ENCODE measurements at regions not wholly inside any gene's neighbourhood (a gene's known extent, or its start where the extent isn't known, plus 50 kb on each side); places are given as distances from the start of the nearest gene placed in this dataset.

- no peak overlapping the region for H3K27ac ChIP-seq (ENCODE audit: low read length, poor library complexity, severe bottlenecking)
- DNase-seq: no peak
- H2BK120ac ChIP-seq (ENCODE audit: low read depth, low read length): no peak overlapping the region
- H4K8ac ChIP-seq (ENCODE audit: low read length): no peak overlapping the region
- WGBS: 90% methylated on average over 2 of the region's 3 CpGs
- H3K18ac ChIP-seq (ENCODE audit: low read depth in 1 of 2, low read length in 2 of 2): no peak overlapping the region
- no peak overlapping the region for H2BK15ac ChIP-seq (ENCODE audit: low read depth, poor library complexity, severe bottlenecking)
- H3K9me3 ChIP-seq (ENCODE audit: control insufficient read depth, low read length): no peaks in the 10 kb centered on the region
- H3K4me3 ChIP-seq (ENCODE audit: insufficient read depth in 1 of 2, low read depth in 1 of 2, low read length in 2 of 2): no peak overlapping the region
- H3K9ac ChIP-seq (ENCODE audit: low read length): no peak overlapping the region
- H3K4me2 ChIP-seq (ENCODE audit: low read length, poor library complexity, severe bottlenecking): no peak overlapping the region
- H3K23ac ChIP-seq (ENCODE audit: low read length in 2 of 2): no peak overlapping the region
- H2AFZ ChIP-seq (ENCODE audit: low read depth, low read length): no peak overlapping the region
- no peaks in the 10 kb centered on the region for H3K4me1 ChIP-seq (ENCODE audit: control insufficient read depth, insufficient read depth, low read depth, low read length)
- peaks cover 0 to 3% of the 10 kb centered on the region in 2 experiments for H3K36me3 ChIP-seq (ENCODE audit: control insufficient read depth in 1 of 2, insufficient read depth in 2 of 2, low read depth in 1 of 2, low read length in 2 of 2)
- H3K14ac ChIP-seq (ENCODE audit: low read length in 2 of 2): no peak overlapping the region
- no peak overlapping the region for H2BK5ac ChIP-seq (ENCODE audit: low read depth, low read length, poor library complexity, severe bottlenecking)
- H3K4ac ChIP-seq (ENCODE audit: low read depth in 1 of 2, low read length in 2 of 2): no peak overlapping the region
- no peak overlapping the region for H2AK5ac ChIP-seq (ENCODE audit: low read length, severe bottlenecking)
- peaks cover 2% of the 10 kb centered on the region for H3K79me1 ChIP-seq (replicated peaks; ENCODE audit: low read length, poor library complexity, severe bottlenecking)
- H3K27me3 ChIP-seq (ENCODE audit: control insufficient read depth in 1 of 2, insufficient read depth in 1 of 2, low read length in 2 of 2): no peaks in the 10 kb centered on the region
- H2BK12ac ChIP-seq (ENCODE audit: low read length in 2 of 2): no peak overlapping the region
- no peak overlapping the region for H4K91ac ChIP-seq (ENCODE audit: low read length)
Observed at GRCh38 chr13:73681015-73681414, 453.2 kb downstream of the KLF12 start.

DNA sequence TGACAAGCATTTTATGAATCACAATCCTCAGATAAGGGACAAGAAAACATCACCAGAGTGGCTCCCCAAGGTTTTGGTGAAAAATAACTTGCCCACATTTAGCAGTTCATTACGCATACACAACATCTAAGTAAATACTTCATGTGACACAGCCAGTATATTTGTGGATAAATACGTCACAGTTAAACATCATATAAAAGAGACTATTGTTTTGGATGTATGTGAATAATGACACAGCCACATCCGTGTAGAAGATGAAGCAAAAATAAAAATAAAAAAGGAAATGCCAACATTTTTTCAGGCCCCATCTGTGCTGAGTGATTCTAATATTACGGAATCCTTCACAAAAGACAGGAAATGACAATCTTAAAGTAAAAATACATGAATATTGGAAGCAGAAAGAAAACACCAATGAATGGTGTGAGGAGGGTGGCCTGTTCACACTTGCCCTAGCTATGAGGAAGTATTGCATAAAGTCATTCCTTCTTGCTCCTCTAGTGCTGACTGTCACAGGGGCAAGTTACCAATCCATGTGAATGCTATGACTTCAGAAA, 457.1 kb downstream of the KLF12 start:
- no peak overlapping the region for H3K18ac ChIP-seq (ENCODE audit: low read depth in 1 of 2, low read length in 2 of 2)
- H2BK120ac ChIP-seq (ENCODE audit: low read depth, low read length): no peak overlapping the region
- no peak overlapping the region for H2BK15ac ChIP-seq (ENCODE audit: low read depth, poor library complexity, severe bottlenecking)
- no peaks in the 10 kb centered on the region for H3K79me1 ChIP-seq (replicated peaks; ENCODE audit: low read length, poor library complexity, severe bottlenecking)
- WGBS: 80% methylated on average over 1 of the region's 4 CpGs
- no peaks in the 10 kb centered on the region for H3K27me3 ChIP-seq (ENCODE audit: control insufficient read depth in 1 of 2, insufficient read depth in 1 of 2, low read length in 2 of 2)
- H4K8ac ChIP-seq (ENCODE audit: low read length): no peak overlapping the region
- no peak for DNase-seq
- H3K4me3 ChIP-seq (ENCODE audit: insufficient read depth in 1 of 2, low read depth in 1 of 2, low read length in 2 of 2): no peak overlapping the region
- no peak overlapping the region for H3K27ac ChIP-seq (ENCODE audit: low read length, poor library complexity, severe bottlenecking)
- no peak overlapping the region for H2AFZ ChIP-seq (ENCODE audit: low read depth, low read length)
- H2AK5ac ChIP-seq (ENCODE audit: low read length, severe bottlenecking): no peak overlapping the region
- no peak overlapping the region for H3K9ac ChIP-seq (ENCODE audit: low read length)
- no peak overlapping the region for H4K91ac ChIP-seq (ENCODE audit: low read length)
- H3K9me3 ChIP-seq (ENCODE audit: control insufficient read depth, low read length): no peaks in the 10 kb centered on the region
- no peaks in the 10 kb centered on the region for H3K4me1 ChIP-seq (ENCODE audit: control insufficient read depth, insufficient read depth, low read depth, low read length)
- H3K4ac ChIP-seq (ENCODE audit: low read depth in 1 of 2, low read length in 2 of 2): no peak overlapping the region
- no peak overlapping the region for H3K23ac ChIP-seq (ENCODE audit: low read length in 2 of 2)
- no peak overlapping the region for H3K4me2 ChIP-seq (ENCODE audit: low read length, poor library complexity, severe bottlenecking)
- peaks cover 0 to 3% of the 10 kb centered on the region in 2 experiments for H3K36me3 ChIP-seq (ENCODE audit: control insufficient read depth in 1 of 2, insufficient read depth in 2 of 2, low read depth in 1 of 2, low read length in 2 of 2)
- H2BK12ac ChIP-seq (ENCODE audit: low read length in 2 of 2): no peak overlapping the region
- no peak overlapping the region for H2BK5ac ChIP-seq (ENCODE audit: low read depth, low read length, poor library complexity, severe bottlenecking)
- no peak overlapping the region for H3K14ac ChIP-seq (ENCODE audit: low read length in 2 of 2)

- H3K79me1 ChIP-seq (replicated peaks; ENCODE audit: low read length, poor library complexity, severe bottlenecking): no peaks in the 10 kb centered on the region
- H4K91ac ChIP-seq (ENCODE audit: low read length): no peak overlapping the region
- H3K27ac ChIP-seq (ENCODE audit: low read length, poor library complexity, severe bottlenecking): no peak overlapping the region
- H3K36me3 ChIP-seq (ENCODE audit: control insufficient read depth in 1 of 2, insufficient read depth in 2 of 2, low read depth in 1 of 2, low read length in 2 of 2): peaks cover 0 to 3% of the 10 kb centered on the region in 2 experiments
- DNase-seq: no peak
- H2BK120ac ChIP-seq (ENCODE audit: low read depth, low read length): no peak overlapping the region
- no peak overlapping the region for H3K14ac ChIP-seq (ENCODE audit: low read length in 2 of 2)
- no peaks in the 10 kb centered on the region for H3K4me1 ChIP-seq (ENCODE audit: control insufficient read depth, insufficient read depth, low read depth, low read length)
- H2BK15ac ChIP-seq (ENCODE audit: low read depth, poor library complexity, severe bottlenecking): no peak overlapping the region
- H2BK12ac ChIP-seq (ENCODE audit: low read length in 2 of 2): no peak overlapping the region
- no peak overlapping the region for H3K18ac ChIP-seq (ENCODE audit: low read depth in 1 of 2, low read length in 2 of 2)
- no peak overlapping the region for H3K4ac ChIP-seq (ENCODE audit: low read depth in 1 of 2, low read length in 2 of 2)
- no peak overlapping the region for H3K4me2 ChIP-seq (ENCODE audit: low read length, poor library complexity, severe bottlenecking)
- no peak overlapping the region for H2BK5ac ChIP-seq (ENCODE audit: low read depth, low read length, poor library complexity, severe bottlenecking)
- H4K8ac ChIP-seq (ENCODE audit: low read length): no peak overlapping the region
- WGBS: 95% methylated on average over 2 of the region's 2 CpGs
- H3K9me3 ChIP-seq (ENCODE audit: control insufficient read depth, low read length): no peaks in the 10 kb centered on the region
- no peak overlapping the region for H2AFZ ChIP-seq (ENCODE audit: low read depth, low read length)
- no peak overlapping the region for H3K23ac ChIP-seq (ENCODE audit: low read length in 2 of 2)
- H3K27me3 ChIP-seq (ENCODE audit: control insufficient read depth in 1 of 2, insufficient read depth in 1 of 2, low read length in 2 of 2): no peaks in the 10 kb centered on the region
- H3K9ac ChIP-seq (ENCODE audit: low read length): no peak overlapping the region
- no peak overlapping the region for H2AK5ac ChIP-seq (ENCODE audit: low read length, severe bottlenecking)
- H3K4me3 ChIP-seq (ENCODE audit: insufficient read depth in 1 of 2, low read depth in 1 of 2, low read length in 2 of 2): no peak overlapping the region
Observed at GRCh38 chr13:73676550-73677047, 457.6 kb downstream of the KLF12 start.

DNA sequence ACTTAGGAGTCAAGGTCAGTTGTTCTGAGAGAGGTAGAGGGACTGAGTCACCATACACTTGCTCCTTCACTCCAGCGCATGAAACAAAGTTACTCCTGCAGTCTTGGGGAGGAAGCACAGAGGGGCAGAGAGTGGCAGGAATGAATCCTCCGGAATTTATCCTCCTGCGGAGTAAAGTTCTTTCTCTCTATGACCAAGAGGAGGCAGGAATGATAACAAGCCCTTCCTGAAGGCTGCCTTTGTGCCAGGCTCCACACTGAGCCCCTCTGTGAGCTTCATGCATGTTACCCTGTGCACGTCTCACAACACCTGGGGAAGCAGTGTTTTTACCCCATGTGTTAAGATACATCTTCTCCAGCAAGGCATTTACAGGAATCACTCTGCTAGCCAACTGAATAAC, 458.4 kb downstream of the KLF12 start:
- no peaks in the 10 kb centered on the region for H3K36me3 ChIP-seq (ENCODE audit: control insufficient read depth in 1 of 2, insufficient read depth in 2 of 2, low read depth in 1 of 2, low read length in 2 of 2)
- no peak overlapping the region for H2BK5ac ChIP-seq (ENCODE audit: low read depth, low read length, poor library complexity, severe bottlenecking)
- no peaks in the 10 kb centered on the region for H3K9me3 ChIP-seq (ENCODE audit: control insufficient read depth, low read length)
- H3K27me3 ChIP-seq (ENCODE audit: control insufficient read depth in 1 of 2, insufficient read depth in 1 of 2, low read length in 2 of 2): no peaks in the 10 kb centered on the region
- WGBS: 90% methylated on average over 4 of the region's 4 CpGs
- H2BK120ac ChIP-seq (ENCODE audit: low read depth, low read length): no peak overlapping the region
- DNase-seq: no peak
- H3K4ac ChIP-seq (ENCODE audit: low read depth in 1 of 2, low read length in 2 of 2): no peak overlapping the region
- no peaks in the 10 kb centered on the region for H3K4me1 ChIP-seq (ENCODE audit: control insufficient read depth, insufficient read depth, low read depth, low read length)
- H2BK12ac ChIP-seq (ENCODE audit: low read length in 2 of 2): no peak overlapping the region
- no peak overlapping the region for H2AFZ ChIP-seq (ENCODE audit: low read depth, low read length)
- no peak overlapping the region for H3K14ac ChIP-seq (ENCODE audit: low read length in 2 of 2)
- no peak overlapping the region for H3K9ac ChIP-seq (ENCODE audit: low read length)
- no peak overlapping the region for H2AK5ac ChIP-seq (ENCODE audit: low read length, severe bottlenecking)
- H3K4me3 ChIP-seq (ENCODE audit: insufficient read depth in 1 of 2, low read depth in 1 of 2, low read length in 2 of 2): no peak overlapping the region
- H4K91ac ChIP-seq (ENCODE audit: low read length): no peak overlapping the region
- no peak overlapping the region for H3K23ac ChIP-seq (ENCODE audit: low read length in 2 of 2)
- H3K18ac ChIP-seq (ENCODE audit: low read depth in 1 of 2, low read length in 2 of 2): no peak overlapping the region
- H3K4me2 ChIP-seq (ENCODE audit: low read length, poor library complexity, severe bottlenecking): no peak overlapping the region
- H4K8ac ChIP-seq (ENCODE audit: low read length): no peak overlapping the region
- no peak overlapping the region for H3K27ac ChIP-seq (ENCODE audit: low read length, poor library complexity, severe bottlenecking)
- H2BK15ac ChIP-seq (ENCODE audit: low read depth, poor library complexity, severe bottlenecking): no peak overlapping the region
- no peaks in the 10 kb centered on the region for H3K79me1 ChIP-seq (replicated peaks; ENCODE audit: low read length, poor library complexity, severe bottlenecking)

Data from mesenchymal stem cell (in vitro differentiated cells and primary cell).